ENCODE measurements at regions not wholly inside any gene's neighbourhood (a gene's known extent, or its start where the extent isn't known, plus 50 kb on each side); places are given as distances from the start of the nearest gene placed in this dataset.
"Not testable (repeated sequence)": the region's sequence is repeated elsewhere in the genome, so short reads cannot be mapped to it uniquely, and the experiment has no call there.

- no peak for DNase-seq (ENCODE audit: low read depth in 2 of 2)
Measured at GRCh38 chr14:97143456-97143855, 346.3 kb downstream of the VRK1 start.

GRCh38 chr14:97148021-97148420, 350.8 kb downstream of the VRK1 start:
- DNase-seq (ENCODE audit: low read depth in 2 of 2): not testable (repeated sequence)

GRCh38 chr14:97149775-97150174, 352.6 kb downstream of the VRK1 start:
- DNase-seq (ENCODE audit: low read depth in 2 of 2): no peak

- no peak for DNase-seq (ENCODE audit: low read depth in 2 of 2)
Measured at GRCh38 chr14:97153527-97153926, 356.3 kb downstream of the VRK1 start.

- no peak for DNase-seq (ENCODE audit: low read depth in 2 of 2)
Measured at GRCh38 chr14:97155320-97155719, 358.1 kb downstream of the VRK1 start.

- DNase-seq (ENCODE audit: low read depth in 2 of 2): no peak
Measured at GRCh38 chr14:97155814-97156213, 358.6 kb downstream of the VRK1 start.

- DNase-seq (ENCODE audit: low read depth in 2 of 2): no peak
Measured at GRCh38 chr14:97156705-97157104, 359.5 kb downstream of the VRK1 start.

GRCh38 chr14:97158102-97158501, 360.9 kb downstream of the VRK1 start:
- DNase-seq (ENCODE audit: low read depth in 2 of 2): no peak

GRCh38 chr14:97159124-97159523, 361.9 kb downstream of the VRK1 start:
- no peak for DNase-seq (ENCODE audit: low read depth in 2 of 2)

- DNase-seq (ENCODE audit: low read depth in 2 of 2): no peak
Measured at GRCh38 chr14:97162621-97163020, 365.4 kb downstream of the VRK1 start.

GRCh38 chr14:97164021-97164420, 366.8 kb downstream of the VRK1 start:
- no peak for DNase-seq (ENCODE audit: low read depth in 2 of 2)

- DNase-seq (ENCODE audit: low read depth in 2 of 2): no peak
Measured at GRCh38 chr14:97166497-97166896, 369.3 kb downstream of the VRK1 start.

- not testable (repeated sequence) for DNase-seq (ENCODE audit: low read depth in 2 of 2)
Measured at GRCh38 chr14:97167577-97167976, 370.4 kb downstream of the VRK1 start.

- DNase-seq (ENCODE audit: low read depth in 2 of 2): no peak
Measured at GRCh38 chr14:97172644-97173043, 375.5 kb downstream of the VRK1 start.

- no peak for DNase-seq (ENCODE audit: low read depth in 2 of 2)
Measured at GRCh38 chr14:97177016-97177415, 379.8 kb downstream of the VRK1 start.

- DNase-seq (ENCODE audit: low read depth in 2 of 2): no peak
Measured at GRCh38 chr14:97177635-97178034, 380.5 kb downstream of the VRK1 start.

- DNase-seq (ENCODE audit: low read depth in 2 of 2): peak; percentile 30 to 33
Measured at GRCh38 chr14:97178781-97179180, 381.6 kb downstream of the VRK1 start.

GRCh38 chr14:97179573-97179972, 382.4 kb downstream of the VRK1 start:
- DNase-seq (ENCODE audit: low read depth in 2 of 2): no peak

- DNase-seq (ENCODE audit: low read depth in 2 of 2): peak; percentile 58 to 63
Measured at GRCh38 chr14:97180304-97181200, 383.4 kb downstream of the VRK1 start.

- no peak for DNase-seq (ENCODE audit: low read depth in 2 of 2)
Measured at GRCh38 chr14:97185186-97185585, 388.0 kb downstream of the VRK1 start.

- no peak for DNase-seq (ENCODE audit: low read depth in 2 of 2)
Measured at GRCh38 chr14:97187916-97188315, 390.7 kb downstream of the VRK1 start.

- no peak for DNase-seq (ENCODE audit: low read depth in 2 of 2)
Measured at GRCh38 chr14:97196336-97196735, 399.2 kb downstream of the VRK1 start.

GRCh38 chr14:97198813-97199212, 401.6 kb downstream of the VRK1 start:
- DNase-seq (ENCODE audit: low read depth in 2 of 2): no peak

GRCh38 chr14:97200245-97200644, 403.1 kb downstream of the VRK1 start:
- no peak for DNase-seq (ENCODE audit: low read depth in 2 of 2)

All from fibroblast of skin of left quadriceps (primary cell).